Esophagus (tissue), 2 donors: ENCODE measurements at regions not wholly inside any gene's neighbourhood (a gene's known extent, or its start where the extent isn't known, plus 50 kb on each side); places are given as distances from the start of the nearest gene placed in this dataset.

Experiments
- H3K27ac ChIP-seq, 2 donors: one replicate each; pipeline ENCODE4 v1.5.1; 2013; ENCODE audit warnings: low read depth in 2 of 2, mild to moderate bottlenecking in 2 of 2, inconsistent platforms in 1 of 2, low read length in 1 of 2, moderate library complexity in 1 of 2
- H3K27me3 ChIP-seq, 2 donors: one replicate each; pipeline ENCODE4 v1.6.1; 2013; ENCODE audit warnings: low read length in 2 of 2, control low read depth in 1 of 2, mild to moderate bottlenecking in 1 of 2; ENCODE audit not compliant: insufficient read depth in 2 of 2, control insufficient read depth in 1 of 2
- H3K36me3 ChIP-seq, 2 donors: one replicate each; pipeline ENCODE4 v1.6.1; 2013; ENCODE audit warnings: low read length in 1 of 2; ENCODE audit not compliant: control insufficient read depth in 2 of 2, insufficient read depth in 2 of 2
- H3K4me1 ChIP-seq, 2 donors: one replicate each; pipeline ENCODE4 v1.6.1; 2013; ENCODE audit warnings: low read length in 1 of 2; ENCODE audit not compliant: control insufficient read depth in 2 of 2, insufficient read depth in 2 of 2
- H3K4me3 ChIP-seq, 2 donors: one replicate each; pipeline ENCODE4 v1.5.1; 2013; ENCODE audit warnings: low read length in 2 of 2, mild to moderate bottlenecking in 2 of 2, low read depth in 1 of 2, moderate library complexity in 1 of 2
- H3K9me3 ChIP-seq, 2 donors: one replicate each; pipeline ENCODE4 v1.6.1; 2013; ENCODE audit warnings: mild to moderate bottlenecking in 2 of 2, low read depth in 1 of 2, low read length in 1 of 2, moderate library complexity in 1 of 2; ENCODE audit not compliant: control insufficient read depth in 2 of 2, insufficient read depth in 1 of 2
- WGBS, 2 donors: extraction: QIAGEN DNeasy Blood & Tissue Kit; methylation state at CpG; one replicate each; pipeline ENCODE4 v1.1.7; 2013; 5-methylcytosine and 5-hydroxymethylcytosine counted together
- donor health status: healthy with polysubstance abuse.
- donor health status: Bipolar disorder and iron deficiency.

DNA sequence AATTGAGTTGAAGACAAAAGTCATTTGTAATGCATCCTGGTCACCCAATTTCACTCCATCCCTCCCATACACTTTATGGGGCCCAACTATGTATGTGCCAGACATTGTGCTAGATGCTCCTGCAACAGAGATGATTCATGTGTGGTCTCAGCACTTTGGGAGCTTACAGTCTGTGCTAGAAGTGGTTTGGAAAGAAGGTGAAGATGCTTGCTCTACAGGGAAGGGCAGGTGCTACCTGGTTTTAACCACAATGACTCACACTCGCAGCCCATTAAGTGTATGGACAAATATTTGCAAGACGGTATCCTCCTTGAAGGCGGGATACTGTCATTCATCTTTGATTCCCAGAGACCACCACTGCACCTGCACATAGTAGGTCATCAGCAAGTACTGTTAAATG is 257.6 kb downstream of the OTUD1 start:
- peaks cover 6 to 25% of the 10 kb centered on the region in 2 donors for H3K27me3 ChIP-seq
- 59 to 67% methylated on average over 3 of the region's 3 CpGs for WGBS, 2 donors

DNA sequence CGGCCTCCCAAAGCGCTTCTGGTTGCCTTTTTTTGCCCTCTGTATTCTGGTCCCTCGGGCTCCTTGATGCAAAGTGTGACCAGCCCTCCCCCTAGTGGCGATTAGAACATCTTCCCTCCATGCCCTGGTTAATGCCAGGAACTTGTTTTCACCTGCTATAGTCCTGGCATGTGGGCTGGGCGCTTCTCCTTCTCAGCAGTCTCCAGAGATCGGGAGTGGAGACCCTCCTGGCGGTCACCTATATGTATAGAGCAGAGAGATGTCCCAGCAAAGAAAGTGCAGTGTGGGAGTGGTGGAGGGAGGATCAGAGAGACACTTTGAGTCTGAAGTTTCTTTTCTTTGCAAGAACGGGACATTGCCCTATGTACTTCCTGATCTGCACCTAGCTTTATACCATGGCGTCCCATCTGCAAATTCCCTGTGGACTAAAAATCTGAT is 264.1 kb downstream of the OTUD1 start:
- Histone ChIP-seq H3K4me1 (no peaks in the 10 kb centered on the region), H3K4me3 (peak overlapping the region in 1 of 2 donors; percentile 20), H3K27me3 (no peaks in the 10 kb centered on the region), H3K27ac (no peak overlapping the region), H3K36me3 (no peaks in the 10 kb centered on the region), H3K9me3 (no peaks in the 10 kb centered on the region)
- WGBS, 2 donors = 11% methylated on average over 9 of the region's 9 CpGs

More for the DNA sequence above, 257.6 kb downstream of the OTUD1 start:
- Histone ChIP-seq H3K4me3 (no peak overlapping the region), H3K9me3 (no peaks in the 10 kb centered on the region), H3K27ac (no peak overlapping the region), H3K36me3 (no peaks in the 10 kb centered on the region), H3K4me1 (no peaks in the 10 kb centered on the region)

DNA sequence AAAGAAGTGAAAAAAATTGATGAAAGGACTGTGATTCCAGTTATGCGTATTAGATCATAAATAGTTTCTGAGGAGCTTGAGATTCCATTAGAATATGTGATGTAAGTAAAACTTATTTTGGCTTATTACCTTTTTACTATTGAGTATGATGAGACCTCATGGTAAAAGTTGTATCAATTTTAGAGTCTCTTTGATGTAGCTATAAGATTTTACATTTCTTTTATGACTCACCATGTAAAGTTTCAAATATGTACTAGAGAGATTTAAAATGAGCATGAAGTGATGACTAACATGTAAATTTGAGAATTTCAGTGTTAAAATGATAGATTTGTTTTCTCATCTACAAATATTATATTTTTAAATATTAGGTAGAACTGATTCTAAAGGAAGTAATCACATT is 276.5 kb downstream of the OTUD1 start:
- Histone ChIP-seq H3K4me1 (no peaks in the 10 kb centered on the region), H3K9me3 (no peaks in the 10 kb centered on the region), H3K27ac (no peak overlapping the region), H3K4me3 (no peak overlapping the region), H3K27me3 (no peaks in the 10 kb centered on the region), H3K36me3 (no peaks in the 10 kb centered on the region)
- WGBS, 2 donors = 92 to 98% methylated on average over 1 of the region's 1 CpG

DNA sequence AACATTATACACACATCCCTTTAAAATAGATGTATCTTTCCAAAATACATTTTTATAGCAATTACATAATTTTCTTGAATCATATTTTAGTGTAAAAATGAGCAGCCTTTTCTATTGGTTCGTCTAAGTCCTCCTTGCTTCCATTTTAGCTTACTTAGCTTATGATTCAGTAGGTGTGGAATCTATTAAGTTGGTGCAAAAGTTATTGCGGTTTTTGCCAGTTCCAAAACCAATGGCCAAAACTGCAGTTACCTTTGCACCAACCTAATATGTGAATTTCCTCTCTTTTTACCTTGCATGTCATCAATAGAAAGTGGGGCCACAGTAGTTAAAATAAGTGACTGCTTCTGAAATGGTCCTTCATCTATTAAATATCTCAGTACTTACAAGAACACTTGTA is 279.0 kb downstream of the OTUD1 start:
- H3K4me3 ChIP-seq = no peak overlapping the region
- no peak overlapping the region for H3K27ac ChIP-seq
- H3K27me3 ChIP-seq = no peaks in the 10 kb centered on the region
- no peaks in the 10 kb centered on the region for H3K36me3 ChIP-seq
- WGBS, 2 donors = 52 to 55% methylated on average over 2 of the region's 2 CpGs
- H3K4me1 ChIP-seq = no peaks in the 10 kb centered on the region
- no peaks in the 10 kb centered on the region for H3K9me3 ChIP-seq

GRCh38 chr10:23718946-23719345 is 280.1 kb downstream of the OTUD1 start:
- Histone ChIP-seq H3K4me3 (no peak overlapping the region), H3K4me1 (no peaks in the 10 kb centered on the region), H3K27ac (no peak overlapping the region), H3K27me3 (no peaks in the 10 kb centered on the region), H3K36me3 (no peaks in the 10 kb centered on the region), H3K9me3 (no peaks in the 10 kb centered on the region)
- 80 to 83% methylated on average over 3 of the region's 3 CpGs for WGBS, 2 donors

GRCh38 chr10:23723796-23724195 is 284.9 kb downstream of the OTUD1 start:
- no peaks in the 10 kb centered on the region for H3K27me3 ChIP-seq
- H3K4me3 ChIP-seq = no peak overlapping the region
- no peak overlapping the region for H3K27ac ChIP-seq
- no peaks in the 10 kb centered on the region for H3K36me3 ChIP-seq
- WGBS, 2 donors = 71 to 83% methylated on average over 6 of the region's 6 CpGs
- H3K4me1 ChIP-seq = no peaks in the 10 kb centered on the region
- H3K9me3 ChIP-seq = no peaks in the 10 kb centered on the region

- Histone ChIP-seq H3K9me3 (peaks cover 0 to 2% of the 10 kb centered on the region in 2 donors), H3K27me3 (no peaks in the 10 kb centered on the region), H3K27ac (no peak overlapping the region), H3K4me3 (no peak overlapping the region), H3K36me3 (no peaks in the 10 kb centered on the region), H3K4me1 (no peaks in the 10 kb centered on the region)
- 72 to 81% methylated on average over 1 of the region's 1 CpG for WGBS, 2 donors
These were observed 286.7 kb downstream of the OTUD1 start for GRCh38 chr10:23725548-23725947.

- Histone ChIP-seq H3K27me3 (no peaks in the 10 kb centered on the region), H3K9me3 (no peaks in the 10 kb centered on the region), H3K4me3 (no peak overlapping the region), H3K36me3 (no peaks in the 10 kb centered on the region), H3K27ac (no peak overlapping the region), H3K4me1 (no peaks in the 10 kb centered on the region)
- 85 to 88% methylated on average over 2 of the region's 2 CpGs for WGBS, 2 donors
These were observed 303.5 kb downstream of the OTUD1 start for GRCh38 chr10:23742368-23742767.

- Histone ChIP-seq H3K27ac (no peak overlapping the region), H3K4me1 (no peaks in the 10 kb centered on the region), H3K27me3 (no peaks in the 10 kb centered on the region), H3K9me3 (peaks cover 0 to 2% of the 10 kb centered on the region in 2 donors), H3K36me3 (no peaks in the 10 kb centered on the region), H3K4me3 (no peak overlapping the region)
- 36 to 37% methylated on average over 1 of the region's 1 CpG for WGBS, 2 donors
These were observed 303.9 kb downstream of the OTUD1 start for GRCh38 chr10:23742807-23743206.

- Histone ChIP-seq H3K4me1 (no peaks in the 10 kb centered on the region), H3K9me3 (no peaks in the 10 kb centered on the region), H3K36me3 (no peaks in the 10 kb centered on the region), H3K27me3 (no peaks in the 10 kb centered on the region), H3K4me3 (no peak overlapping the region), H3K27ac (no peak overlapping the region)
- 47 to 53% methylated on average over 2 of the region's 2 CpGs for WGBS, 2 donors
These were observed 315.3 kb downstream of the OTUD1 start for GRCh38 chr10:23754179-23754578.
